GM18502 (cell line): ENCODE measurements at regions not wholly inside any gene's neighbourhood (a gene's known extent, or its start where the extent isn't known, plus 50 kb on each side); places are given as distances from the start of the nearest gene placed in this dataset.
"Not testable (repeated sequence)": the region's sequence is repeated elsewhere in the genome, so short reads cannot be mapped to it uniquely, and the experiment has no call there.

Experiments used
- ATAC-seq: cut with Tn5 transposase; IDR thresholded peaks from one replicate; pipeline ENCODE4 v1.9.1; 2021; ENCODE audit warnings: mild to moderate bottlenecking; ENCODE audit not compliant: unreplicated experiment, poor library complexity

DNA sequence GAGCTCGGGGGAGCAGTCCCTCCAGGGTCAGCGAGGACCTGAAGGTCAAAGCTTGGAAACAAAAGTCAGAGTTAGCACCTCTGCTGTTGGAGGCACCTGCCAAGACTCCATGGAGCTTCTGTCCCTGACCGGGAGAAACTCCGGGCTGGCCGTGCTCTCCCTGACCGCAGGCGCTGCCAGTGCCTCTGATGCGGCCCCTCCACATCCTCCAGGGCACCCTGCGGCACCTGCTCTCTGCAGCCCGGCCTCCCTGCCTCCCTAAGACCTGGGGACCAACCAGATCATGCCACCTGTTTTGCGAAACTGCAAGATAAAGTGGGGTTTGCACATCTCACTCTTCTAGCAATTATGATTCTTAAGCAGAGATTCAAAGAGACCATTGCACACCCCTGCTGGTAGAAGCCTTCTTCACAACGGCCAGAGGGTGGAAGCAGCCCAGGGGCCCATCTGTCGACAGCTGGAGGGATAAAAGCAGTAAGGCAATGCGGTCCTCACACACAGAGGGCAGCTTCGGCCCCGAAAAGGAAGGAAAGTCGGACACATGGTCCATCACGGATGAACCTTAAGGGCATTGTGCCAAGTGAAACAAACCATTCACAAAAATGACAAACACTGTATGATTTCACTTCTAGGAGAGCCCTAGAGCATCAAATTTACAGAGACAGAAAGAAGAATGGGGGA, 477.1 kb downstream of the BRD1 start:
- ATAC-seq: no peak

DNA sequence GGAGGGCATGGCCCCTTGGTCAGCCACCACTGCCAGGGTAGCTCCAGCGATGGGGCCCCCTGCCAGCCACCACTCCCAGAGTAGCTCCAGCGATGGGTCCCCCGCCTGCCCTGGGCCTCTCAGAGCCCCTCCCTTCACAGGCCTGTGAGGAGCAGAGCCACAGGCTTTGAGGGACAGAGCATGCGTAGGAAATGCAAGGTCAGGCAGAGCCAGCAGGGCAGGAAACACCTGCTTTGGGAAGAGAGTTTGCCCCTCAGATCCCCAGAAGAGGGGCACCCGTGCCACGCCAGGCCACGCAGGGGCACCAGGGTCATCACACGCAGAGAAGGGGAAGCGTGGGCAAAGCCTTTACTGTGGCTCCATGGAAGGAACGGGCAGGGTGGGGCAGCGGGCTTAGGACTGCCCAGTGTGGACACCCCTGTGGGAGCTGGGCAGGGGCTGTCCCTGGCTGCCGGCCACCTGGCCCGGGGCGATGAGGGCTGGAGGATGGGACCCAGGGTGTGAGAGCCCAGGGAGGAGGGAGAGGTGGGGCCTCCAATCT, 477.8 kb downstream of the BRD1 start:
- no peak for ATAC-seq

DNA sequence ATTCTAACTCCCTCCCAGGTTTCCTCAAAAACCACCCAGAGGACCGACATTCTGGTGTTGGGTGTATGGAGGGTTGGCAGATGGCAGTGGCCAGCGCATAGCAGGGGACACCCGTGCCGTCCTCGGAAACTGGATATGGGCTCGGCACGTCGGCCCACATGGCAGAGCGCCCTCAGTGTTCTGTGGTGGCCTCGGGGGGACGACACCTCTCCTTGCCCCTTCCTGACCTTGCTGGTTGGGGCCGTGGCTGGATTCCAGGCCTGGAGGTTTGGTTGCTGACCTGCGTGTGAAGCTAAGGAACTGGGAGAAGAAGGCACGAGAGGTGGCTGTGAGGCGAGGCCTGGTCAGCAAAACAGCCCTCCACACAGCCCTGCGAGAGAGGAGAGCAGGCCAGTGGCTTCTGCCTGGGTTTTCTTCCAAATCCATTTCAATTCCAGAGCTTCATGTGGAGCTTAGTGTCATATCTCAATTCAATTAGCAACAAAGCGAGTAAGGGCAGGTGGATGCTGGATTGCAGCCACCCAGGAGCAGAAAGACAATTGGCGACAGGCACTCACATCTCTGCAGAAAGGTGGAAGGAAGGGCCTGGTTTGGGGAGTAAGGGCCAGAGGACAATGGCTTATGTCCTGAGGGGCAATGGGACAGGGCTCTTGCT, 478.4 kb downstream of the BRD1 start:
- ATAC-seq: no peak

DNA sequence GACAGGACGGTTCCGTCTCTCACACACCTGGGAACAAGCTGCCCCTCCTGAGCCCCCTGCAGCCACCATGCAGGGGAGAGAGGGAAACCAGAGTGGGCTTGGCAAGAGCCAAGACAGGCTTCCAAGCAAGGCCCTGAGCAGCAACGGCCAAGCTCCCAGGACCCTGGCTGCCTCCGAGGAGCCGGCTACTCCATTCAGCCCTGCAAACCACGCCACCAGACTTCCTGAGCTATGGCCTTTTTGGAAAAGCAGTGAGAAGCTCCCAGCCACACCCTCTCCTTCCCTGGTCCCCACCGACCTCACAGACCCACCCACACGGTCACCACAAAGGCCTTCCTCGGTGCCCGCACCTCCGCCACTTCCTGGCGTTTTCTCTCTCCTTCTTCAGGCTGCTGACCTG, 479.0 kb downstream of the BRD1 start:
- ATAC-seq: no peak

DNA sequence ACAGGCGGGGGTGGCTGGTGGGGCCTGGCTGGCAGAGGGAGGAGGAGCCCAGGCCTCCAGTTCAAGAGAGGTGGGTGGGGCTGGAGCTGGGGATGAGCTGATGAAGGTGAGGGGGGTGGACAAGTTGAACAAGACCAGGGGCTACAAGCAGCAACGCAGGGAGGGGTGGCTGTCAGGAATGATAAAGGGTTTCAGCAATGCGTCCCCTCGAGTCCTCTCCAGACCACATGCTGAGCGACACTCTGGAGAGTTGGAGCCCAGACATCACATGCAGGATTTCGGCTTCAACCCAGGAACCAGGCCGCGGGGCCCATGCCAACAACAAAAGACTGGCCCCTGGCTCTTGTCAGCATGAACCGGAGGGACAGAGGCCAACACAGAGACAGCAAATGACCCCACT, 480.3 kb downstream of the BRD1 start:
- no peak for ATAC-seq

DNA sequence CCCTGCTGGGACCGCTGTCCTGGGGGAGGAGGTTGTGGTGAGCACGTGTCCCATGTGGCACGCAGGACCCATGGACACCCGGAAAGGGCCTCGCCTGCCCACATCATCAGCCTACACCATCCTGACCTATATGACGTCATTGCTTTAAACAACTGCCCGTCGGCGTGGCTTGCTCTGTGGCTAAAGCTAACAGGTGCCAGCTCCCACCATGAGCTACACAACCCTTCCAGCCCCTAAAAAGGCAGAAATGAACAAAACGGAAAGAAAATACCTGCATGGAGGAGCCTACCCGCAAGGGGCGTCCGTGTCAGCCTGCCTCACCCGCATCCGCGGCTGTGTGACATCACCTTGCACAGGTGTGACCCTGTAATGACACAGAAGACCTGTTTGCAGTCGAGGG, 481.8 kb downstream of the BRD1 start:
- no peak for ATAC-seq

DNA sequence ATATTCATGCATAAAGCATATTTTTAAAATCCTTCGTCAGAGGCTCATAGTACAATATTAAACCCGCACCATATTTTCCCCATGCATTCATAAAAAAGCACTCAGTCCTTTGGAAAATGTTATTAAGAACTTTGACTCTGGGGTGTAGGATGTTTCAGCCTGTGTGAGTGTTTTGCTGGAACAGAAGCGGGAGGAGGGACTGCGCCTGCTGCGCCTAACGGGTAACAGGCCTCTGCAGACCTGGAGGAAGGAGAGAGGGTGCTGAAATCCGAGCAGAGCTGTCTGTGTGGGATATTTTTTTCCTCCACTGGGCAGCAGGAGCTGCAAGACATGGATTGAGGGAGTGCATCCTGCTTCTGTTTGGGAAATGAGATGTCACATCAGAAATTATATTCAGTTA, 483.0 kb downstream of the BRD1 start:
- ATAC-seq: no peak

DNA sequence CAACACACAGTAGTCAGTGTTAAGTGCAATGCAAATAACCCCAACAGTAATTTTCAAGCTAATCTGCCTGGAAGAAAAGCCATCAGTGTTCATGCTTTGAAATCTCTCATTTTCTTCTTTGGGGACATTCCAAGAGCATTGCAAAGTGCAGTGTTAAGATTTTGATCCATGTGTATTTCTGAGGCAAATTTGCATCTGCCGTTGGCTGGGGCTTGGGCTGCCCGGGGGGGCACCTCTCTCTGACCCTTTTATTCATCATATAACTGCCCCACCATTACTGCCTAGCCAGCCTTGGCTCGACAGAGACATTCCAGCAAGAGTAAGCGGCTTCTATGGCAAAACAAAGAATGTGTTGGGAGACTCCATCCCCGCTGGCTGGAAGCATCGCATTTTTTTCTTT, 483.5 kb downstream of the BRD1 start:
- no peak for ATAC-seq

DNA sequence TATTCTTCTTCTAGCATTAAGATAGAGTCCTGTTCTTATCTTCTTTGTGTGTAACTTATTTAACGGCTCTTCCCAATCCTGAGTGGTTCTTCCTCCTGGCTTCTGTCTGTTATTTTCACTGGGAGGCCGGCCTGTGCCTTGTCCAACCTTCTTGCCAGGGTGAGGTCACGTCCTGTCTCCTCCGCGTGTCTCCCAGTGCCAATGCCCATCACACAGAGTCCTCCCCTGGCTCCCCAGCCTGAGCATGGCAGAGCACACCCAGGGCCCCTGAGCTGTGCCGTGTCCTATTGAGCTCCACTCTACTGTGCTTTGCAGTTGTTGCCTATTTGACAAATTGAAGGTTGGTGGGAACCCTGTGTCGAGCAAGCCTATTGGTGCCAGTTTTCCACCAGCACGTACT, 487.3 kb downstream of the BRD1 start:
- no peak for ATAC-seq

DNA sequence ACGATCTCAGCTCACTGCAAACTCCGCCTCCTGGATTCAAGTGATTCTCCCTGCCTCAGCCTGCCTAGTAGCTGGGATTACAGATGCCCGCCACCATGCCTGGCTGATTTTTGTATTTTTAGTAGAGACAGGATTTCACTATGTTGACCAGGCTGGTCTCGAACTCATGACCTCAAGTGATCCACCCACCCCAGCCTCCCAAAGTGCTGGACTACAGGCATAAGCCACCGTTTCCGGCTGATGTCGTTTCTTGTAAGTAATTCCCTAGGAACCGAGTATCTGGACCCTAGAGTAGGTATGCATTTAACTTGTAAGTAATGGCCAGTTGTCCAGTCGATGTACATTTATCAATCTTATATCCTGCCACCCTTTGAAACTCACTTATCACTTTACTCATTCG, 491.2 kb downstream of the BRD1 start:
- ATAC-seq: not testable (repeated sequence)

DNA sequence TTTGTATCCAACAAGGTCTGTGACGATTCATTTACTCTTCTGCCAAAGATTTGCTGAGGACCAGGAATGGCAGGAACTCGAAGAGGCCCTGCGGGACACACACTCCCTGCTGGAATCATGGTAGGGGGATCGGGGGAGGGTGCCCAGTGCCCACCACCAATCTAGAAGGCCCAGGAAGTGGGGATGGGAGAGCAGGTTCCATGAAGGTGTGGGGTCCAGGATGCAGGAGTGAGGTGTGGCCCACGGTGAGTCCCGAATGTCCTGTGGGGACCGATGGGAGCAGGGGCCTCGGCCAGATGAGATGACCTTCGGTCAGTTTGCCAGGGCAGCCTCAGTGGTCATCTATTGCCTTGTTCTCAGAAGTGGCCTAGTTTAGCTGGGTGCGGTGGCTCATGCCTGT, 492.7 kb downstream of the BRD1 start:
- no peak for ATAC-seq

DNA sequence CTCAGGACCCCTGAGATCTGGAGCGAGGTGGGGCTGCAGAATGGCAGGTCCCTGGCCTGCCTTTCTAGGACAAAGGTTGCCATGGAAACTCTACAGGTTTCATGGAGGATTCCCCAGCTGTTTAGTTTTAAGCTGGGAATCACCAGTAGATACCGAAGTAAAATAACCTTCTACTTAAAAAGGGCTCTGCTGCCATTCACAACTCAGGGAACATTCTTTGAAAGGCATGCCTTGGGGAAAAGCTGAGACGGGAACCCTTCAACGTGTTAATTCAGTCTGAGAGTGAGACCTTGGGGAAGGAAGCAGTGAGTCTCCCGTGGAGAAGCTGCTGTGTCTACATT, 493.3 kb downstream of the BRD1 start:
- no peak for ATAC-seq

DNA sequence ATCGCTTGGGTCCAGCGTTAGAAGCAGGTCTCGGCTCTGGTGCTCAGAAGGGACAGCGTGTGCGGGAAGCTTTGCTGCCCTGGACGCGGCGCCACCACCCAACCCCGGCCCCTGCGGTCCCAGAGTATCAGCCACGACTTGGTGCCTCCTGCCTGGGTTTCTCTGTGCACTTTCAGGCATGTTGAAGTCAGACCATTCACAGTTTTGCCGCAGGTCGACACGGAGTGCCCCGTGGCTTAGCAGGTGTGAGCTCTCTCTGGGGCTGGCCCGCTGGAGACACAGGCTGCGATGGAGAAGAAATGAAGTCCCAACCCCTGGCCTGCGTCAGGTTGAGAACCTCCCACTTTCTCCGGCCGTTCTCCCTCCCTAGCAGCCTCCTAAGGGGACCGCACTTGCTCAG, 494.5 kb downstream of the BRD1 start:
- no peak for ATAC-seq

DNA sequence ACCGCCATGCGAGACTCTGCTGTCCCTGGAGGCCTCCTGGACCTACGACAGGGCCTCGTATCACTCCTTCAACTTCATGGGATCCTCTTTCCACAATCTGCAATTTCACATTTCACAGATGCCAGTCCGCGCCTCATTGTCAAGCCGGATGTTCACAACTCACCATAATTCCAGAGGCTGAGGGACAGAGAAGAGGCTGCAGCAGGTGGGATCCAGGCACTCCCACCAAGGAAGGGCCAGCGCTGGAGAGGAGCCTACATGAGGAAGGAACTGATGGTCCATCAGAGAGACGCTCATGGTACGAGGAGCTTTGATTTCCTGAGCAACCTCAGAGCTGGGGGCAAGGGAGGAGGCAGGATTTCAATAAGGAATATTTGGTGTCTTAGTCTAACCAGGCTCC, 495.0 kb downstream of the BRD1 start:
- no peak for ATAC-seq

DNA sequence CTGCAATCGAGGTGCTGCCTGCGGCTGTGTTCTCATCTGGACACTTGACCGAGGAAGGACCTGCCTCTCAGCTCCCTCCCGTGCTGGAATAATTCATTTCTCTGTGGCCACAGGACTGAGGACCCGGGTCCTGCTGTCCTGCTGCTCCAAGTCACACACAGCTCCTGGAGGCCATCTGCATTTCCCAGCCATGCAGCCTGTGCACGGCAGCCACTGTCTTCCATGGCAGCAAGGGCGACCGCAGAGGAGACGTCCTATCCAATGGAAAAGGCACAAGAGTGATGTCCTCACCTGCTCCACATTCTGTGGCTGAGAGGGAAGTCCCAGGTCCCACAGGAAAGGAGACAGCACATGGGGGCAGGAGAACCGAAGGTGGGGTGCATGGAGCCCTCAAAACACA, 495.8 kb downstream of the BRD1 start:
- ATAC-seq: no peak

DNA sequence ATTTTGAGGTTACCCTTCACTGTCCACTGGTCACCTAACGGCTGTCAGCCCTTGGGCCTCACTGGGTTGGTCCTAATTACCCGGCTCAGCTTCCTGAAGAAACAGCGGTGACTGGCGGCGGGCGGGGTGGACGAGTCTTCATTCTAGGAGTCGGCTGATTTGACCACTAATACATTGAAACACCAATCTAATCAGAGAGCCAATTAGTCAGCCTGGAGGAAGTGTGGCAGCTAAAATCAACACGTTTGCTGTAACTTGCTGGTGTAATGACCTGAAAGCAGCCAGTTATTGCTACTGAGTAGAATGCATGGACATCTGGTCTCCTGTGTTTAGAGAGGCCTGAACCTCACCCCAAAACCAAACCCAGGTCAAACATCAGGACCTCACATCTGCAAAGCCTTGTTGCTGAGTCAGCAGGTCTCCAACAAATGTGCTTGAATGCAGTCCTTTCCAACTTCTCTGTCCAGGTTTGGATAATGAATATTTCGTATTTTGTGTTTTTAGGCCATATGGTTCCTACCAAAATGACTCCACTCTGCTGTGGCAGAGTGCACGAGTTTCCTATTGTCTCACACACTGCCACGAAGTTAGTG, 496.4 kb downstream of the BRD1 start:
- no peak for ATAC-seq

DNA sequence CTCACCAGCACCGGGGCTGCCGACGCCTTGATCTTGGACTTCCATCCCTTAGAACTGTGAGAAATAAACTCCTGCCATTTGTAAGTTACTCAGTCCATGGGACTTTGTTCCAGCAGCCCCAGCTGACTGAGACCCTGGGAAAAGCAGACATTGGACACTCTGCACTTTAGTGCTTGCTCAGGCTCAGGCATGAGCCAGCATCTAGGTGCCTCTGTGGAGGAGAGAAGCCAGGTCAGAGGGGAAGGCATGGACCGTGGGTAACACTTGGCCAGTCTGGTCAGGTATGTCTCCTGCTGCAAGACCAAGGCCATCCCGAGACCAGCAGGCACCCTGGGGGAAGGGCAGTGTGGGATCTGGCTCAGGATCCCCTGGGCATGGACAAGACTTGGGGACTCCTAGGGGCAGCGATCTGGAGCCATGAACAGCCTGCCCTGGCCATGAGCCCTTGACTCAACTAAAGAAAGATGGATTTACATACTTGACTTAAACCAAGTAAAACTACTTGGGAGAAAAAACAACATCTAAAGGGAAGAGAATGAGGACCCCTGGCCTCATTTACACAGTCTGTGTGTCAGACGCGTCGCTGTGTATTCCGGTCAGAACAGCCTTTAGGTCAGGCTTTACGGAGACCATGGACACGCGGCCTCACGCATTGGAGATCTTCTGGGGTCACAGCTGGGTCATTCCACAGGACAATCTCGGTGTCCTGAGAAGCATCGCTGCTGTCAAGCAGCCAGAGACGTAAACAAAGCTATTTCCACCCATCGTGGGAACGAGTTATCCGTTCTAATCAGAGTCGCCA, 497.1 kb downstream of the BRD1 start:
- ATAC-seq: no peak

DNA sequence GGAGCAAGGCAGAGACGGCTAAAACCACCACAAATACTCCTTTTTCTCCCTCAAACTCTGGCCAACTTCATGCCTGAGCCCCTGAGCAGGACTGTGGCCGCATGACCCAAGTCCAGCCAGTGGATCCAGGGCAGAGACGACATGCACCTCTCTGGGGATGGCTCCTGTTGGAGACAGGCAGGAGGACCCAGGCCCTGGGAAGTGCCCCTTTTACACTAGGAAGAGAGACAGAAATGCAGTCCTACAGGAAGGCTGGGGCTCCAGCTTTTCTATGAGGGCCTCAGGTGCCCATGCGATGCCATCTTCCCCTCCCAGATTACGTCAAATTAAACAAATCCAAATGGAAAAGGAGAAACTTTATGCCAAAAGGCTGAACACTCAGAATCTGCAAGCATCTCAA, 498.0 kb downstream of the BRD1 start:
- ATAC-seq: no peak

DNA sequence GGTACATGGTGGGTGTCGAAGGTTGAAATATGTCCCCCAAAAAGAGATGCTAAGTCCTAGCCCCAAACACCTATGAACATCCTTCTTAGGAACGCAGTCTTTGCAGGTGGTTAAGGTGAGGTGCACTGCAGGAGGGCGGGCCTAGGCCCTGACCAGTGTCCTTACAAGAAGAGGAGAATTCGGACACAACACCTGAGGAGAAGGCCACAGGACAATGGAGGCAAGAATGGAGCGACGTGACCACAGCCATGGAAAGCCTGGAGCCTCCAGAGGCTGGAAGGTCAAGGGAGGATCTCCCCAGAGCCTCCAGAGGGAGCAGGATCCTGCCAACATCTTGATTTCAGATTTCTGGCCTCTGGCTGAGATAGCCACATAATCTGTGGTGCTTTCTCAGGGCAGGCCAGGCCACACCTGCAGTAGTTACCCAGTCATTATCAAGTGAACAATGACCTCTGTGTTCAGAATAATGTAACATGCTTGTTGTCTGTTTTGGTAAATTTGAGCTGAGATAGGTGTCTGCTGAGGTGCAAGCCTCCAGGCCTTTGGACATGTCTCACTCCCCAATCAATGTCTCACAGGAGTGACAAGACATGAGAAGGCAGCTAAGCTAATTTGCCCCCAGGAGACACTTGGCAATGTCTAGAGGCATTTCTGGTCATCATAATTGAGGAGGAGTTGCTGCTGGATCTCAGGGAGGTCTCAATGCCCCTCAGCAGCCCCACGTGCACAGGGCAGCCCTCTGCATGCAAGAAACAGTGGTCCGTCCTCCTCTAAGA, 498.9 kb downstream of the BRD1 start:
- ATAC-seq: no peak

DNA sequence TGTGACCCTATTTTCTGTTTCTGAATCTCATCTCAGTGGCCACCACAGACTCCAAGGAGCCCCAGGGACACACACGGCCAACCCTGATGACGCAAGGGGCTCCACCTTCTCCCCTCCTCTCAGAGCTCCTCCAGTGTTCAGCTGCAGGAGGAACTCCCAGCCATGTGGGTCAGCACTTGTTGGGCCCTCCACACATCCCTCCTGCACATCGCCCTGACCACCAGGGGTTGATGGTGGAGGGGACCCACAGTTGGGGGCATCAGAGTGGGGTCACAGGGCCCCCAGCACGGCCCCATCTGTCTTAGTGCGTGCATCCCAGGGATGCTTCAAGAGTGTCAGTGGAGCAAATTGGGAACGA, 499.6 kb downstream of the BRD1 start:
- no peak for ATAC-seq
